AG04450 (cell line): ENCODE measurements at regions not wholly inside any gene's neighbourhood (a gene's known extent, or its start where the extent isn't known, plus 50 kb on each side); places are given as distances from the start of the nearest gene placed in this dataset.

Experiments
- CTCF ChIA-PET: fragments of 300-600, 350-600 bp; formaldehyde crosslinking; extraction: SDS; loops from one replicate; lab custom pipeline; 2022; ENCODE audit warnings: antibody characterized with exemption, inconsistent platforms; lab: Charles Lee
- POLR2A ChIA-PET: fragments of 350-600 bp; formaldehyde crosslinking; extraction: SDS; loops from one replicate; lab custom pipeline; 2021; ENCODE audit warnings: antibody characterized with exemption, inconsistent platforms; lab: Yijun Ruan, JAX
- DNase-seq: peaks from one replicate; pipeline ENCODE4 v3.0.0-alpha.2; 2011; ENCODE audit warnings: low read depth, low spot score
- H3K27ac ChIP-seq: one replicate; pipeline ENCODE4 v1.5.1; 2012; ENCODE audit warnings: low read depth, low read length, control low read depth
- H3K27me3 ChIP-seq: one replicate; pipeline ENCODE4 v1.6.0; 2012; ENCODE audit warnings: low read length; ENCODE audit not compliant: control insufficient read depth, insufficient read depth
- H3K4me3 ChIP-seq: 2 replicates; pipeline ENCODE4 v1.5.1; 2011; ENCODE audit warnings: mild to moderate bottlenecking, low read depth, low read length, control low read depth
- H3K9me3 ChIP-seq: 2 replicates; pipeline ENCODE4 v1.5.1; 2012; ENCODE audit warnings: low read length; ENCODE audit not compliant: control insufficient read depth, insufficient read depth
- TF ChIP-seq, protein P1 (sequence below): IDR thresholded peaks from 2 replicates; pipeline ENCODE4 v1.5.1; 2011; ENCODE audit warnings: low read depth, low read length, control low read depth, inconsistent platforms

DNA sequence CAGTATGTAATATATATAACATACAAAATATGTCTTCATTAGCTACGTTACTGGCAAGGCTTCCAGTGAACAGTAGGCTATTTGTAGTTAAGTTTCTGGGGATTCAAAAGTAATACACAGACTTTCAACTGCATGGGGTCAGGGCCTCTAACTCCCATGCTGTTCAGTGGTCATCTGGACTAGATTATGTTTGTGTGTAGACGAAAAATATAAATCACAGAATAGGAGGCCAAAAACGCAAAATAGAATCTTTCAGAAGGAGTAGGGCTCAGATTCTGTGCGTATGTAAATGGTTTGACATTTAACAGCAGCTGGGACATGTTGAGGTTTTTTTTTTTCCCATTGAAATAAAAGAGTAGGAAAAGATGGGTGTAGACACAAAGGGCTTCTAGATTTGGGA, 1048.7 kb upstream of the WWC1 start:
- TF ChIP-seq, protein P1, sequence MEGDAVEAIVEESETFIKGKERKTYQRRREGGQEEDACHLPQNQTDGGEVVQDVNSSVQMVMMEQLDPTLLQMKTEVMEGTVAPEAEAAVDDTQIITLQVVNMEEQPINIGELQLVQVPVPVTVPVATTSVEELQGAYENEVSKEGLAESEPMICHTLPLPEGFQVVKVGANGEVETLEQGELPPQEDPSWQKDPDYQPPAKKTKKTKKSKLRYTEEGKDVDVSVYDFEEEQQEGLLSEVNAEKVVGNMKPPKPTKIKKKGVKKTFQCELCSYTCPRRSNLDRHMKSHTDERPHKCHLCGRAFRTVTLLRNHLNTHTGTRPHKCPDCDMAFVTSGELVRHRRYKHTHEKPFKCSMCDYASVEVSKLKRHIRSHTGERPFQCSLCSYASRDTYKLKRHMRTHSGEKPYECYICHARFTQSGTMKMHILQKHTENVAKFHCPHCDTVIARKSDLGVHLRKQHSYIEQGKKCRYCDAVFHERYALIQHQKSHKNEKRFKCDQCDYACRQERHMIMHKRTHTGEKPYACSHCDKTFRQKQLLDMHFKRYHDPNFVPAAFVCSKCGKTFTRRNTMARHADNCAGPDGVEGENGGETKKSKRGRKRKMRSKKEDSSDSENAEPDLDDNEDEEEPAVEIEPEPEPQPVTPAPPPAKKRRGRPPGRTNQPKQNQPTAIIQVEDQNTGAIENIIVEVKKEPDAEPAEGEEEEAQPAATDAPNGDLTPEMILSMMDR, result no peak
- Histone ChIP-seq H3K9me3 (no peaks in the 10 kb centered on the region), H3K4me3 (no peak overlapping the region), H3K27me3 (no peaks in the 10 kb centered on the region), H3K27ac (no peak overlapping the region)
- POLR2A ChIA-PET, result no interaction called here
- CTCF ChIA-PET, result interaction anchor here (2.7 kb wide), 1 partner anchor 1613 kb away, joined by 13 read pairs; no protein-coding TSS in a partner anchor
- no peak for DNase-seq

DNA sequence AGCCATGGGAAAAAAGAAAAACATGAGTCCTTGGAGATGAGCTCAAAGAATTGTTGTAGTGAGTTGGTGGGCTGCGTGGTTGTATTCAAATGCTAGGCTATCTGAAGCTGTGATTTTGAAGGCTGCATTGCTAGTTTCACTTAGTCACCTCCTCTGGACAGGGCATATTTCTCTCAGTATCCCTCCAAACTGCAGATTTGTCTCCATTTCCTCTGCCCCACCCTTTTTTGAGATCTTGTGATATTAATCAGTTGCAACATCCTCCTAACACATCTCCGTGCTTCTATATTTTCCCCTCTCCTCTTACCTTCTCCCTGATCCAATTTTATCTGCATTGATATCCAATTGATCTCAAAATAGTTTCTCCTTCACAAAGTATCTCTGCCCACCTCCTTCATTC, 1048.0 kb upstream of the WWC1 start:
- Histone ChIP-seq H3K4me3 (no peak overlapping the region), H3K27ac (no peak overlapping the region), H3K9me3 (no peaks in the 10 kb centered on the region), H3K27me3 (no peaks in the 10 kb centered on the region)
- ChIA-PET POLR2A (no interaction called here), CTCF (interaction anchor here (0.7 to 2.7 kb wide), 2 partner anchors 9 to 1614 kb away, joined by 3 to 13 read pairs; no protein-coding TSS in a partner anchor)
- DNase-seq, result no peak
- TF ChIP-seq, protein P1, result no peak

DNA sequence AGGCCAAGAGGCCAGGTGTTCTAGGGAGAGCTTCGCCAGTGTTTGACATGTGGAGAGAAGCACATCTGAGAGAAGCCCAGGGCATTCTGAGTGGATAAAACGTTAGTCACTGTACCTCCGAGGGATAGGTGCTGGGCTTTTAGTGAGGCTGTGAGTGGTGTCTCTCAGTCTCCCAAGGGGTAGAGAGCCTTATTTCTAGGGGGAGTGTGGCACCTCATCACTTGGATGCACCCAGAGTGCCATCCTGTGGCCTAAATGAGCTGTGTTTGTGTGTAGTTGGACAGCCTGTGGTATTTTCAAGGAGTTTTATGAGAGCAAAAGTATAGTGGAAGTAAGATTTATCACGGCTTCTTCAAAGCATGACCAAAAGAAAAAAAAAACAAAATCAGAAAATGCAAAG, 1046.9 kb upstream of the WWC1 start:
- POLR2A ChIA-PET, result no interaction called here

DNA sequence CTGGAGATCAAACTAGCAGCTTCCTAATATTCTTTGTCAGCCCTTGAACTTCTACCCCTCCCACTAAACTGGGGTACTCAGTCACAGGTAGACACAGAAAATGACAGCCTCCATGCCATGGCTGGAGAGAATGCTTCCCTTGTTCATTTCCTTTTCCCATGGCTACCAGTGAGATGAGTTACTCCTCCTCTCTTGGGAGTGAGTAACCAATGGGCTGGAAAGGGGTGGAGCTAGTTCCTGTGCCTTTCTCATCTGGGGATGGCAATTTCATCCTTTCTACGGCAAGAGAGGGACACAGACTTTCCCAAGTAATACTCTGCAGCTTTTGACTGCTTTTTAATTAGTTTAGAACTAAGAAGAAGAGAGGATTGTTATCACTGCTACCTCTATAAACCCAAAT, 1045.6 kb upstream of the WWC1 start:
- POLR2A ChIA-PET, result no interaction called here
- H3K27me3 ChIP-seq, result no peaks in the 10 kb centered on the region
- no peak overlapping the region for H3K4me3 ChIP-seq
- TF ChIP-seq, protein P1, result no peak
- no peak overlapping the region for H3K27ac ChIP-seq
- CTCF ChIA-PET, result no interaction called here
- DNase-seq, result no peak
- H3K9me3 ChIP-seq, result no peaks in the 10 kb centered on the region

More for the DNA sequence above, 1046.9 kb upstream of the WWC1 start:
- H3K27ac ChIP-seq, result no peak overlapping the region
- H3K9me3 ChIP-seq, result no peaks in the 10 kb centered on the region
- H3K27me3 ChIP-seq, result no peaks in the 10 kb centered on the region
- CTCF ChIA-PET, result interaction anchor here (2.7 kb wide), 1 partner anchor 1615 kb away, joined by 13 read pairs; no protein-coding TSS in a partner anchor
- H3K4me3 ChIP-seq, result no peak overlapping the region
- DNase-seq, result no peak
- TF ChIP-seq, protein P1, result peak; percentile 37

DNA sequence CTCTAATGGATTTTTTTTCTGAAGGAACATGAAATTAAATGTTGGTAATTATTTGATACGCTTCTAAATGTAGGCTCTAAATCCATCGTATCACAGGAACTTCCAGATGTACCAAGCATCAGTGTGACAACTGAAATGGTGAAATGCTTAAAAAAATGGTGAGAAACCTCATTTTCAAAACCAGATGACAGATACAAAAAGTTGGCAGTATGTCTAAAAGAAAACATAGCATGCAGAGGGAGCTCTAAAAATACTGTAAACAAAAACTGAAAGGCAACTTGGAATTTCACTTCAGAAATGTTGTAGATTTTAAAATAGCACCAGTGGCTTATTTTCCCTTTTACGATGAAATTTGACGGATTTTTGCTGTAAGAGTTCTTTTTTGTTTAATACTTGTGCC, 1043.6 kb upstream of the WWC1 start:
- ChIA-PET CTCF (no interaction called here), POLR2A (no interaction called here)
- TF ChIP-seq, protein P1, result no peak

More for the DNA sequence above, 1043.6 kb upstream of the WWC1 start:
- H3K4me3 ChIP-seq, result no peak overlapping the region
- DNase-seq, result no peak
- H3K9me3 ChIP-seq, result no peaks in the 10 kb centered on the region
- no peak overlapping the region for H3K27ac ChIP-seq
- no peaks in the 10 kb centered on the region for H3K27me3 ChIP-seq
